GM06990 (cell line): ENCODE measurements at regions not wholly inside any gene's neighbourhood (a gene's known extent, or its start where the extent isn't known, plus 50 kb on each side); places are given as distances from the start of the nearest gene placed in this dataset.

Source experiments
- DNase-seq: peaks from one replicate; pipeline ENCODE4 v3.0.0-alpha.2; 2011; ENCODE audit not compliant: insufficient read length; ENCODE audit errors: extremely low read depth
- H3K27me3 ChIP-seq: replicated peaks from 2 replicates; pipeline ENCODE4 v1.6.0; 2011; ENCODE audit warnings: low read length; ENCODE audit not compliant: control insufficient read depth, insufficient read depth
- H3K36me3 ChIP-seq: 2 replicates; pipeline ENCODE4 v1.5.1; 2011; ENCODE audit warnings: low read length; ENCODE audit not compliant: control insufficient read depth, insufficient read depth
- H3K4me3 ChIP-seq: replicated peaks from 2 replicates; pipeline ENCODE4 v1.5.1; 2011; ENCODE audit warnings: low read depth, mild to moderate bottlenecking, control low read depth, low read length
- TF ChIP-seq, protein P1 (sequence below): IDR thresholded peaks from 2 replicates; pipeline ENCODE4 v1.5.1; 2011; ENCODE audit warnings: low read length, control low read depth, mild to moderate bottlenecking, inconsistent platforms; ENCODE audit not compliant: insufficient read depth, poor library complexity, severe bottlenecking

DNA sequence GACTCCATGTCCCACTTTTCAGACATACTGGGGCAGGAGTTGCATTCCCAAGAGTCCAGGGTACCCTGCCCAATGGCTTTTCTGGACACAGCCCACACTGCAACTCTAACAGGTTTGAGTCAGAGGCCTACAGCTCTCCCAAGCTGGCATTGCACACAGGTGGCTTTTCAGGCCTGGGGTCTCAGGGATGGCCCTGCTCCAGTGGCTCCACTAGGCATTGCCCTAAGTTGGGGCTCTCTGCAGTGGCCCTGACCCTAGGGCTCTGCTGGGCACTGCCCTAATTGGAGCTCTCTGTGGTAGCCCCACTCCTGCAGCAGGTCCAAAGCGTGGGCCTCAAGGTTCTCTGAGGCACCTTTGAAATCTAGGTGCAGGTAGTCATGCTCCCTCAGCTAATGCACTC lies 408.8 kb downstream of the SUCLA2 start:
- TF ChIP-seq, protein P1, sequence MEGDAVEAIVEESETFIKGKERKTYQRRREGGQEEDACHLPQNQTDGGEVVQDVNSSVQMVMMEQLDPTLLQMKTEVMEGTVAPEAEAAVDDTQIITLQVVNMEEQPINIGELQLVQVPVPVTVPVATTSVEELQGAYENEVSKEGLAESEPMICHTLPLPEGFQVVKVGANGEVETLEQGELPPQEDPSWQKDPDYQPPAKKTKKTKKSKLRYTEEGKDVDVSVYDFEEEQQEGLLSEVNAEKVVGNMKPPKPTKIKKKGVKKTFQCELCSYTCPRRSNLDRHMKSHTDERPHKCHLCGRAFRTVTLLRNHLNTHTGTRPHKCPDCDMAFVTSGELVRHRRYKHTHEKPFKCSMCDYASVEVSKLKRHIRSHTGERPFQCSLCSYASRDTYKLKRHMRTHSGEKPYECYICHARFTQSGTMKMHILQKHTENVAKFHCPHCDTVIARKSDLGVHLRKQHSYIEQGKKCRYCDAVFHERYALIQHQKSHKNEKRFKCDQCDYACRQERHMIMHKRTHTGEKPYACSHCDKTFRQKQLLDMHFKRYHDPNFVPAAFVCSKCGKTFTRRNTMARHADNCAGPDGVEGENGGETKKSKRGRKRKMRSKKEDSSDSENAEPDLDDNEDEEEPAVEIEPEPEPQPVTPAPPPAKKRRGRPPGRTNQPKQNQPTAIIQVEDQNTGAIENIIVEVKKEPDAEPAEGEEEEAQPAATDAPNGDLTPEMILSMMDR: no peak
- no peak for DNase-seq
- Histone ChIP-seq H3K36me3 (no peaks in the 10 kb centered on the region), H3K4me3 (no peak overlapping the region), H3K27me3 (no peaks in the 10 kb centered on the region)

DNA sequence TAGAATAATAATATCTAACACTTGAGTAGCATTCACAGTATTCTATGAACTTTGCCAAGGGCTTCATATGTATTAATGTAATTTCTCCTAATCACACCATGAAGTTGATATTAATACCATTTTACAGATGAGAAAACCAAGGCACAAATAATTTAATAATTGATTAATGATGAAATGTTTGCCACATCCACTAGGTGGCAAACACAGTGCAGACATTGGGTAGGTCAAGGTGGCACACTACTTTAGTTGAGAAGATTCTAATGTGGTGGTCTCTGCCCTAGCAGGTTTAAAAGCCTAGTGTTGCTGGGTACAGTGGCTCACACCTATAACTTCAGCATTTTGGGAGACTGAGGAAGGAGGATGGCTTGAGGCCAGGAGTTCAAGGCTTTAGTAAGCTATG lies 412.4 kb downstream of the SUCLA2 start:
- DNase-seq: no peak
- TF ChIP-seq, protein P1: no peak
- no peak overlapping the region for H3K4me3 ChIP-seq
- no peaks in the 10 kb centered on the region for H3K27me3 ChIP-seq
- H3K36me3 ChIP-seq: no peaks in the 10 kb centered on the region

DNA sequence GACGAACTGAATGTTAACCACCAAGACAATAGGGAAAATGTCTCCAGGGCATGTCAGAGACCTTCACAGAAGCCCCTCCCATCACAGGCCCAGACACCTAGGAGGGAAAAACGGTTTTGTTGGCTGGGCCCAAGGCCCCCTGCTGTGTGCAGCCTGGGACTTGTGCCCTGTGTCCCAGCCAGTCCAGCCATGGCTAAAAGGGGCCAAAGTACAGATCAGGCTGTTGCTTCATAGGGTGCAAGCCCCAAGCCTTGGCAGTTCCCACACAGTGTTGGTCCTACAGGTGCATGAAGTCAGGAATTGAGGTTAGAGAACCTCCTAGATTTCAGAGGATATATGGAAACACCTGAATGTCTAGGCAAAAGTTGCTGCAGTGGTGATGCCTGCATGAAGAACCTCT lies 428.7 kb downstream of the SUCLA2 start:
- no peak for DNase-seq
- Histone ChIP-seq H3K4me3 (no peak overlapping the region), H3K36me3 (no peaks in the 10 kb centered on the region), H3K27me3 (no peaks in the 10 kb centered on the region)
- TF ChIP-seq, protein P1: no peak

DNA sequence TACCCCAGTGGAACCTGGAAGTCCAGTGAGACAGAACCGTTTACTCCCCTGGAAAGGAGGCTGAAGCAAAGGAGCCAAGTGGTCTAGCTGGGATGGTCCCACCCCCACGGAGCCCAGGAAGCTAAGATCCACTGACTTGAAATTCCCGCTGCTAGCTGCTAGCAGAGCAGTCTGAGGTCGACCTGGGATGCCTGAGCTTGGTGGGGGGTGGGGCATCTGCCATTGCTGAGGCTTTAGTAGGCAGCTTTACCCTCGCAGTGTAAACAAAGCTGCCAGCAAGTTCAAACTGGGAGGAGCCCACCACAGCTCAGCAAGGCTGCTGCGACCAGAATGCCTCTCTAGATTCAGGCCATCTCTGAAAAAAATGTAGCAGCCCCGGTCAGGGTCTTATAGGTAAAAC lies 437.0 kb downstream of the SUCLA2 start:
- H3K36me3 ChIP-seq: no peaks in the 10 kb centered on the region
- DNase-seq: no peak
- TF ChIP-seq, protein P1: no peak
- no peak overlapping the region for H3K4me3 ChIP-seq
- no peaks in the 10 kb centered on the region for H3K27me3 ChIP-seq

DNA sequence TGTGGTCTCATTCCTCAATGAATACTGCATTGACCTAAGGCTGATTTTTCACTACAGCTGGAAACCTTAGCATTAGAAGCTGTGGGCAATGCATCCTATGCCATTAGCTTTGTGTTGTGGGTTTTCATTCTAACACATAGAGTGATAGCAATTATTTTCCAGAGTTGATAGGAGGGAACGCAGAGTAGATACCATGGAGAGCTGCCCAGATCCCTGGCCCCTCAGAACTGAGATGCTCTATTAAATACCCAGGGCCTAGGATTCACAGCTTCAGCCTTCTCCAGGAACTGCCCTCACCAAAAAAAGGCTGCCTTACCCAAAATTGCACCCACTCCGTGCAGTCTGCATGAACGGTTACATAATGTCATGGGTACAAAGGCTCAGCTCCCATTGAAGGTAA lies 444.4 kb downstream of the SUCLA2 start:
- no peaks in the 10 kb centered on the region for H3K36me3 ChIP-seq
- no peak overlapping the region for H3K4me3 ChIP-seq
- no peaks in the 10 kb centered on the region; the same call in 1 of the 2 replicates for H3K27me3 ChIP-seq
- no peak for DNase-seq
- TF ChIP-seq, protein P1: no peak

DNA sequence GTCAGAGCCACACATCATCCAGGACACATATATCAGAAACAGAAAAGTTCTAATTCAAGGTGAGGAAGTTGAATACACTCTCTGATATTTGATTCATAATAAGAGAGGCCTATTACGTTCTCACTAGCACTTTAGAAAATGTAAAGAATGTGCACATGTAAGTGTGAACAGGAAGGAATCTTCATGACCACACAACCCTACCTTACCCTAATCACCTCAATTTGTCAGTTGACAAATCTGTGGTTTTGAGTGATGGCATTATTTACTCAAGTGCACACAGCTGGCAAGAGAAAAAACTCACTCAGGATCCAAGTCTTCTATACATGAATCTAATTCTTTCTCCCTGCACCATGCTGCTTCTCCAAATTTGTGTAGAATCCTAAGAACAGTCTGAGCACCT lies 445.8 kb downstream of the SUCLA2 start:
- TF ChIP-seq, protein P1: no peak
- no peak for DNase-seq

More for the DNA sequence above, 445.8 kb downstream of the SUCLA2 start:
- H3K4me3 ChIP-seq: no peak overlapping the region
- H3K27me3 ChIP-seq: no peaks in the 10 kb centered on the region; the same call in 1 of the 2 replicates
- no peaks in the 10 kb centered on the region for H3K36me3 ChIP-seq
